ENCODE measurements at regions not wholly inside any gene's neighbourhood (a gene's known extent, or its start where the extent isn't known, plus 50 kb on each side); places are given as distances from the start of the nearest gene placed in this dataset.
"Not testable (repeated sequence)": the region's sequence is repeated elsewhere in the genome, so short reads cannot be mapped to it uniquely, and the experiment has no call there.

DNA sequence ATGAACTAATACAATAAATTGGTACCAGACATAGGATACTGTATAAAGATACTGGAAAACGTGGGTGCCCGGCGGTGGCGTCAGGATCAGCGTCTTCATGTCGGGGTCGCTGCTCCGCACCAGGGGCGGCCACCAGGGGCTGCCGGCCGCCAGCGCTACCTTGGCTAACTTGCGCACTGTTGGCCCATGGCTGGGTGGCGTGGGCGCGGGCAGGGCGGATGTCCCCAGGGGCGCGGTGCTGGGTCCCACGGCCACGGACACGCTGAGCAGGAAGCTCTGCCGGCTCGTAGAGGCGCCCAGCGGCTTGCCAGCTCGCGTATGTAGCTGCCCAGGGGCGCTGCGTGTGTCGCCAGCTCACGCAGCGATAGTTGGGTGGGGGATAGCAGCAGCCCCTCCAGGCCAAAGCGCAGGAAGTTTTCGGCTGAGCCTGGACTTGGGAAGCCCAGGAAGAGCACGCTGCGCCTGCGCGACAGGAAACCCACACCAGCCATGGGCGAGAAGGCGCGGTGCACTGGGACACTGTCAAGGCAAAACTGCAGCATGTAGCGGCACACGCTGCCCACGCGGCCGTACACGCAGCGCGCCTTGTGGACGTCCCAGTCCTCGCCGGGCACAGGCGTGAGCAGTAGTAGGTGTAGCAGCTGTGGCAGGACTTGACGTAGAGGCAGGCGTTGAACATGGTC, 299.9 kb downstream of the CCDC74A start:
- WGBS: 92% methylated on average over 56 of the region's 56 CpGs
- no peak for DNase-seq (ENCODE audit: low spot score)
- Histone ChIP-seq H3K27me3 (ENCODE audit: control insufficient read depth in 4 of 4, insufficient read depth in 4 of 4, low read length in 3 of 4) (no peaks in the 10 kb centered on the region), H3K27ac (ENCODE audit: low read depth in 1 of 2, low read length in 2 of 2) (no peak overlapping the region), H3K9me3 (ENCODE audit: control insufficient read depth in 4 of 4, low read length in 3 of 4) (no peaks in the 10 kb centered on the region), H3K9ac (ENCODE audit: low read depth in 1 of 2, low read length in 2 of 2) (no peak overlapping the region), H3K4me3 (ENCODE audit: low read depth in 1 of 3, low read length in 3 of 3) (no peak overlapping the region), H3K36me3 (ENCODE audit: control insufficient read depth in 4 of 4, insufficient read depth in 3 of 4, low read depth in 1 of 4, low read length in 3 of 4) (no peaks in the 10 kb centered on the region), H3K4me1 (ENCODE audit: control insufficient read depth in 4 of 4, insufficient read depth in 4 of 4, low read length in 3 of 4) (no peaks in the 10 kb centered on the region)
- TF ChIP-seq GABPA (IDR thresholded peaks at IDR 0.05 in 1 of 2, conservative IDR thresholded peaks at IDR 0.05 in 1 of 2): no peak
- TF ChIP-seq FOXA1 (IDR thresholded peaks at IDR 0.05): no peak
- no peak for TF ChIP-seq RAD21 (IDR thresholded peaks at IDR 0.05)
- no peak for TF ChIP-seq RXRA (IDR thresholded peaks at IDR 0.05)
- TF ChIP-seq YY1 (IDR thresholded peaks at IDR 0.05): no peak
- TF ChIP-seq MAX (IDR thresholded peaks at IDR 0.05): no peak
- TF ChIP-seq JUND (IDR thresholded peaks at IDR 0.05): no peak
- TF ChIP-seq NR2F2 (IDR thresholded peaks at IDR 0.05): no peak
- no peak for TF ChIP-seq HNF4A (conservative IDR thresholded peaks at IDR 0.05)
- no peak for TF ChIP-seq TAF1 (conservative IDR thresholded peaks at IDR 0.05)
- no peak for TF ChIP-seq ATF3 (IDR thresholded peaks at IDR 0.05)
- TF ChIP-seq EGR1 (IDR thresholded peaks at IDR 0.05; ENCODE audit: low read depth in 2 of 2): no peak
- TF ChIP-seq FOXA2 (IDR thresholded peaks at IDR 0.05): no peak
- no peak for TF ChIP-seq SP1 (IDR thresholded peaks at IDR 0.05)
- TF ChIP-seq REST (IDR thresholded peaks at IDR 0.05): no peak
- no peak for TF ChIP-seq HNF4G (IDR thresholded peaks at IDR 0.05)
- TF ChIP-seq, protein P1, sequence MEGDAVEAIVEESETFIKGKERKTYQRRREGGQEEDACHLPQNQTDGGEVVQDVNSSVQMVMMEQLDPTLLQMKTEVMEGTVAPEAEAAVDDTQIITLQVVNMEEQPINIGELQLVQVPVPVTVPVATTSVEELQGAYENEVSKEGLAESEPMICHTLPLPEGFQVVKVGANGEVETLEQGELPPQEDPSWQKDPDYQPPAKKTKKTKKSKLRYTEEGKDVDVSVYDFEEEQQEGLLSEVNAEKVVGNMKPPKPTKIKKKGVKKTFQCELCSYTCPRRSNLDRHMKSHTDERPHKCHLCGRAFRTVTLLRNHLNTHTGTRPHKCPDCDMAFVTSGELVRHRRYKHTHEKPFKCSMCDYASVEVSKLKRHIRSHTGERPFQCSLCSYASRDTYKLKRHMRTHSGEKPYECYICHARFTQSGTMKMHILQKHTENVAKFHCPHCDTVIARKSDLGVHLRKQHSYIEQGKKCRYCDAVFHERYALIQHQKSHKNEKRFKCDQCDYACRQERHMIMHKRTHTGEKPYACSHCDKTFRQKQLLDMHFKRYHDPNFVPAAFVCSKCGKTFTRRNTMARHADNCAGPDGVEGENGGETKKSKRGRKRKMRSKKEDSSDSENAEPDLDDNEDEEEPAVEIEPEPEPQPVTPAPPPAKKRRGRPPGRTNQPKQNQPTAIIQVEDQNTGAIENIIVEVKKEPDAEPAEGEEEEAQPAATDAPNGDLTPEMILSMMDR (IDR thresholded peaks at IDR 0.05; ENCODE audit: low read depth, low read length, missing input control): no peak

GRCh38 chr2:131828164-131828561, 300.5 kb downstream of the CCDC74A start:
- no peak for DNase-seq (ENCODE audit: low spot score)
- no peak overlapping the region for H3K27ac ChIP-seq (ENCODE audit: low read depth in 1 of 2, low read length in 2 of 2)
- WGBS: 96% methylated on average over 38 of the region's 38 CpGs
- H3K36me3 ChIP-seq (ENCODE audit: control insufficient read depth in 4 of 4, insufficient read depth in 3 of 4, low read depth in 1 of 4, low read length in 3 of 4): no peaks in the 10 kb centered on the region
- H3K27me3 ChIP-seq (ENCODE audit: control insufficient read depth in 4 of 4, insufficient read depth in 4 of 4, low read length in 3 of 4): no peaks in the 10 kb centered on the region
- H3K9ac ChIP-seq (ENCODE audit: low read depth in 1 of 2, low read length in 2 of 2): no peak overlapping the region
- no peak overlapping the region for H3K4me3 ChIP-seq (ENCODE audit: low read depth in 1 of 3, low read length in 3 of 3)
- no peaks in the 10 kb centered on the region for H3K4me1 ChIP-seq (ENCODE audit: control insufficient read depth in 4 of 4, insufficient read depth in 4 of 4, low read length in 3 of 4)
- no peak for TF ChIP-seq SP1 (IDR thresholded peaks at IDR 0.05)
- no peak for TF ChIP-seq RXRA (IDR thresholded peaks at IDR 0.05)
- no peak for TF ChIP-seq GABPA (IDR thresholded peaks at IDR 0.05 in 1 of 2, conservative IDR thresholded peaks at IDR 0.05 in 1 of 2)
- no peak for TF ChIP-seq HNF4A (conservative IDR thresholded peaks at IDR 0.05)
- TF ChIP-seq NR2F2 (IDR thresholded peaks at IDR 0.05): no peak
- TF ChIP-seq YY1 (IDR thresholded peaks at IDR 0.05): no peak
- H3K9me3 ChIP-seq (ENCODE audit: control insufficient read depth in 4 of 4, low read length in 3 of 4): no peaks in the 10 kb centered on the region

DNA sequence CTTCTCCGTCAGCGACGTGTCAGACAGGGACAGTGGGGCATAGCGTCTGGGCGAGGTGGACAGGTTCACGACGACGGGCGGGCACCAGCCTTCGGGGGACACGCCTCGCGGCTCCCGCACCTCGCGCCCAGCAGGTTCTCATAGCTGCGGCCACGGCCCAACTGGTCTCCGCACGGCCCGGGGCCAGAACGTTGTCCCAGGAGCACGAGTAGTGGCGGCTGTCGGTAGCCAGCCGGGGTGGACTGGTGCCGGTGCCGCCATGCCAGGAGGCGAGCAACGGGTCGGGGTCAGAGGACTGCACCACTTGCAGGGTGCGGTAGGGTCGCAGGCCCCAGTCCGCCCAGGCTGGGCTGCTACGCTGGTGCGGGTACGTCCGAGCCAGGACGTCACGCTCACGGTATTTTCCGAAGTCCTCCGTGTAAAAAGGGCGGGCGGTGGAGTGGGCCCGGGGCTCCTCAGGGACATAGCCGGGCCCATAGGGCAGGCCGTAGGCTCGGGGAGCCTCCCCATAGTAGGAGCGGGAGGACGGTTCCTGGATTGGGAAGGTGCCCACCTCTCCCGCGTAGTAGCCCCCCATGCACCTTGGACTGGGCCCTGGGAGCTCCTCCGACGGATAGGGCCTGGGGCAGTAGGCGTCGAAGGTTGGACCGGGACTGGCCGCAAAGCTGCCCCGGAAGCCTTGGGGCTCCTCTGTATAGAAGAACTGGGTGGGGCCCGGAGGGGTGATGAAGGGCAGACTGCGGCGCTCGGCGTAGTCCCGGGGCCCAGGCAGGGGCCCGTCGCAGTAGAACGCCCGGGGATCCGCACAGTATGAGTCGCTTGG, 301.2 kb downstream of the CCDC74A start:
- not testable (repeated sequence) for H3K27me3 ChIP-seq (ENCODE audit: control insufficient read depth in 4 of 4, insufficient read depth in 4 of 4, low read length in 3 of 4); H3K9me3 ChIP-seq (ENCODE audit: control insufficient read depth in 4 of 4, low read length in 3 of 4)

More for the DNA sequence above, 301.2 kb downstream of the CCDC74A start:
- not testable (repeated sequence) for DNase-seq (ENCODE audit: low spot score); H3K4me3 ChIP-seq (ENCODE audit: low read depth in 1 of 3, low read length in 3 of 3); H3K4me1 ChIP-seq (ENCODE audit: control insufficient read depth in 4 of 4, insufficient read depth in 4 of 4, low read length in 3 of 4); H3K9ac ChIP-seq (ENCODE audit: low read depth in 1 of 2, low read length in 2 of 2); H3K27ac ChIP-seq (ENCODE audit: low read depth in 1 of 2, low read length in 2 of 2); H3K36me3 ChIP-seq (ENCODE audit: control insufficient read depth in 4 of 4, insufficient read depth in 3 of 4, low read depth in 1 of 4, low read length in 3 of 4)
- WGBS: 90% methylated on average over 72 of the region's 72 CpGs

All from liver (tissue), 8 donors.